ENCODE measurements at regions not wholly inside any gene's neighbourhood (a gene's known extent, or its start where the extent isn't known, plus 50 kb on each side); places are given as distances from the start of the nearest gene placed in this dataset.

DNA sequence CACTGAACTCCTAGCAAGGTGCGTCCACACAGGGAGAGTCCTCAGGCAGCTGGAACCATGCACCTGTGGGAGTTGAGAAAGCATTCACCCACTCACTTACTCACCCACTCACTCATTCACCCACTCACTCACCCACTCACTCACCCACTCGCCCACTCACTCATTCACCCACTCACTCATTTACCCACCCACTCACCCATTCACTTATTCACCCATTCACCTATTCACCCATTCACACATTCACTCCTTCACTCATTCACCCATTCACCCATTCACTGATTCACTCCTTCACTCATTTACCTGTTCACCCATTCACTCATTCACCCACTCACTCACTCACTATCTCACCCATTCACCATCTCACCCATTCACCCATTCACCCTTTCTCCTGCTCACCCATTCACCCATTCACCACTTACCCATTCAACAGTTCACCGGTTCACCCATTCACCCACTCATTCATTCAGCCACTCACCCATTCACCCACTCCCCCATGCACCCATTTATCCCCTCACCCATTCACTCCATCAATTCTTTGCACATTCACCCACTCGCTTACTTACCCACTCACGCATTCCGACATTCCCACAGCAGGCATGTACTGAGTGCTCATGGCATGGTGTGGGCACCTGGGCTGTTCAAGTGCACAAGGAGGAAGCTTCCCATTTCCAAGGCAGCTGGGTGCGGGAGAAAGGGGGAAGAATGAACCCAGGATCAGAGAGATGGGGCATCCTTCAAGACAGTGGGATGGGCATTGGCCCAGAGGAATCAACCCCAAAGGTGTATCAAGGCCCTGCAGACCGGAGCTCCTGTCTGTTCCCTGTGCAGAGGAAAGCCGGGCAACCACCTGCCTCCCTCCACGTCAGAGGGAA, 135.2 kb upstream of the C14orf180 start:
- DNase-seq = no peak

DNA sequence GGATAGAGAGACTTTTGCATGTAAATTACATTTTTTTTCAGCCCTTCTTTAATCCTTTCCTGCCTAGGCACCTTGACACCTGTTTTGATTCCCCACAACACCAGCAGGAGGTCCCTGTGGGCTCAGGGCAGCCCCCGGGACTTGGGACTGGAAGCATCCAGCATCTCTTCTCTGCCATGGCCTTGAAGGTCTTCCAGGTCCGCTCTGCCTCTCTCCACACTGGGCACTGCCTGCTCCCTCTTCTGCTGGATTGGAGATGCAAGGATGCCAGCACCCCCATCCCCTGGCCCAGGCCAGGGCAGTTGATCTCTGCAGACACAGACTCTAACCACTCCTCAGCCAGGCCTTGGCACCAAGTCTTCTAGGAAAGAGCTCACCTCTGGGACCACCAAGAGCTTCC, 134.5 kb upstream of the C14orf180 start:
- no peak for DNase-seq

DNA sequence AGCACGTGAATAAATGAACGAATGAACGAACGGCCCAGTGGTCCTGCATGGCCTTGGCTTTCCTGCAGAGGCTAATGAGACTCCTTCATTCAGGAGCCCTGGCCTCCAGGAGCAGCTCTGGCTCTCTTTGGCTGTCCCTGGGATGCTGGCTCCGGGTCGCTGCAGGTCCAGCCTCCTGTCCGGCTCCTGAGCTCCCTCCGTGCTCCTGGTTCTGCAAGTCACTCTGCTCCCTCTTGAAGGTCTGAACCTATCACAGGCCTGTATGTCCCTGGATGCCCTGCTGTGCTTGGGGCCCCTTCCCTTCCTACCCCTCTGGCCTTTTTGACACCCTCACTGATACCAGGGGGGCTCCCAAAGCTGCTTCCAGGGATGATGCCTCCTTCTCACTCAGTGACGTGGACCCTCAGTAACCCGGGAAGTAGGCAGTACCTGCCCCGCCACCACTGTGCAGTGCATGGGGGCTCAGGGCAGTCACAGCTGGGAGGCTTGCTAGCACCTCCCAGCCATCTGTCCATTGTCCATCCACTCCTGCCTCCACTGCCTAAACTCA, 133.7 kb upstream of the C14orf180 start:
- no peak for DNase-seq

DNA sequence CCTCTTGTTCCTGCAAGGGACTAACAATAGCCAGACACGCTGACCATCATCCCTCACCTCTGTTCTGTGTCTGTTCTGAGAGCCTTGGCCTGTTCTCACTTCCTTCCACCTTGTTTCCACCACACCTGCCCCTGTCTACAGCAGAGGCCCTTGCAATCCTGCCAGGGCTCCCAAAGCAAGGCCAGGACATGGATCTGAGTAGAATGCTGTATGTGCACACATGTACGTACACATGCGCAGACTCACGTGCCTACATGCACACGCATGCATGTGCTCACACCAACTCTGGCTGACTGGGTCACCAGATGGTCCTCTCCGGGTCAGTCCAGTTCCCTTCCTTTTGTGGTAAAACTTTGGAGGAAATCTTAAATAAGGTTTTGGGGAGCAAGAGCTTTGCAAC, 133.0 kb upstream of the C14orf180 start:
- no peak for DNase-seq

DNA sequence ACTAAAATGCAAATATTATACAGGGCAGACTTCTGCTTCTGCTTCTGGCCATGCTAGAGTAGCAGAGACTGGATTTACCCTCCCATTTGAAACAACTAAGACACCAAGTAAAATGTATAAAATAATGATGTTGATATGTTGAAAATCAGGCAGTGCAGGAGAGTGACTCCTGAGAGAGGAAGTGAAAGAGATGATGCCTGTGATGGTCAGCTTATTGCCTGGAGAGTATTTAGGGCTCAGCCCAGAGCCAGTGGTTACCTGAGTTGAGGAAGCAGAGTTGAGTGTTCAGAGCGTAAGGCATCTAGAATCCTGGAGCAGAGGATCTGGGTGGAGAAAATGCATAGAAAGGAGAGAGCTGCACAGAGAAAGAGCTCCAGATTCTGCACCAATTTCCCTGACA, 131.8 kb upstream of the C14orf180 start:
- no peak for DNase-seq

DNA sequence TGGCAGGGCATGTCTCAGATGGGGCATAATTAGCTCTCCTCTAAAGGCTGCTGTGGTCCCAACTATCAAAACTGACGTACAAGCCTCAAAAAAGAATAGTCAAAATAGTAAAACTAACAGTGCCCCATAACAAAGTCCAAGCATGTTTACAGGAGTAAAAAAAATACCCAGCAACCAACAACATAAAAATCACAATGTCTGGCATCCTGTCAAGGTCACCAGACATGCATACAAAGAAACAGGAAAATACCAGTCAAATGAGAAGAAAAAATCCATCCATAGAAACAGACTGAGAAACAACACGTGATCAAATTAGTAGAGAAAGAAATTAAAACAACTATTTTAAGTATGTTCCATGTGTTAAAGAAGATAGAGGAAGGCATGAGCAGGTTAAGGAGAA, 131.2 kb upstream of the C14orf180 start:
- DNase-seq = no peak

DNA sequence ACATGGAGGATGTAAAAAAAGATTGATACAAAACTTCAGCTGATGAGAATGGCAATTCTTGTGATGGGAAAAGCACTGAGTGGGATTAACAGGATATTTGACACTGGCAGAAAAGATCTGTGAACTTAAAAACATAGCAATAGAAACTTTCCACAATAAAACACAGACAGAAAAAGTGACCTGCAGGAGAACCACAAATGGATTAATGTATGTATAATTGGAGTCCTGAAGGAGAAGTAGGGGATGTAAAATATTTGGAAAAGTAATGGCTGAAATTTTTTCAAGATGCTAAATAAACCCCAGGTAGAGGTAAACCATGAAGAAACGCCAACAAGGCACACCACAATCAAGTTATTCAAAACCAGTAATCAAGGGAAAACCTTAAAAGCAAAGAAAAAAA, 130.8 kb upstream of the C14orf180 start:
- DNase-seq = no peak

DNA sequence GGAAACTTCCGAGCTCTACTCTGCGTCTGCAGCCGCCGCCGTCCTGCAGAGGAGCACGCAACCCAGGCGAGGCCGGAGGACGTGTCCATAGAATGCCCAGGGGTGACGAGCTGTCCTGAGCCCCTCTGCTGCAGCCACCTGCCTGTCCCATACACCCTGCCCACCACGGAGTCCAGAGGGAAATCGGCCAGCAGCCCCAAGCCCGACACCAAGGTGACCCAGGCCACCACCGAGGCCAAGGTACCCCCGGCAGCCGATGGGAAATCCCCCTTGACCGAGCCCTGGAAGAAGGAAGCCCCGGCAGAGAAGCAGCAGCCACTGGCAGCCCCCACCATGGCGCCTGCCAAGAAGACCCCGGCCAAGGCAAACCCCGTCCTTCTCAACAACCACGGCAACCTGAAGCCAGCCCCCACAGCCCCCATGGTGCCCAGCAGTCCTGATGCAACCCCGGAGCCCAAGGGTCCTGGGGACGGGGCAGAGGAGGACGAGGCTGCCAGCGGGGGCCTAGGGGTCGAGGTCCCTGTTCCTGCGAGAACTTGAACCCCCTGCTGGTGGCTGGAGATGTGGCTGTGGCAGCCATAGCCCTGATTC, 128.7 kb upstream of the C14orf180 start:
- DNase-seq = no peak

DNA sequence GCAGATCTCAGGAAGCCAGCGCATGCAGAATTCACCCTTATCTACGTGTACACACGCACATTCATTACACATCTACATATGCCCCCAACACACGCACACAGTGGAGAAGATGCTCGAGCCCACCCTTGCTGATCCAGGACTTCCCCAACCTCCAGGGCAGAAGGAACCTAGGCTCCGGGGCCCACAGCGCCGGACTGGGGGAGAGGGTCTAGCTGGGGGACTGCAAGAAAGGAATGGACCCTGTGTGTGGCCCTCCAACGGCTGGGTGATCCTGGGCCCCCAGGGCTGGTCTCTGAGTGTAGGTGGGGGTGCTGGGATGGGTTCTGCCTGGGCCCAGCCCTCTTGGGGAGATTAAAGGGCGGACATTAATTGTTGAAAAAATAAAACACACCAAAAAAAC, 128.1 kb upstream of the C14orf180 start:
- DNase-seq = no peak

DNA sequence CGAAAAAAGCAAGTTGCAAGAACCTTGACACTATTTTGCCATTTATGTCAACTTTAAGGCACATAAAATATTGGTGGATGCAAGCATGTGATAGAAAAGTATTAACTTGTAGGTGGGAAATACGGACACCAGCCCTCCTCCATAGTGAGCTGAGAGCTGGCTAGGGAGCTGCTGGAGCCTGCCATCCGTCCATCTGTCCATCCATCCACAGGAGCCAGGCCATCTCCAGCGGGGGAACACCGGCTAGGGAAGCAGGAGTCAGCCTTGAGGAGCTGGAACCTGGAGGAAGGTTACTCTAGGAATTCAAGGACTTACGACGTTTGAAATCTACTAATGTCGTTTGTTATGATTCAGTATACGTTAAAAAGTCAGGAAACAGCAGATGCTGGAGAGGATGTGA, 120.7 kb upstream of the C14orf180 start:
- no peak for DNase-seq

DNA sequence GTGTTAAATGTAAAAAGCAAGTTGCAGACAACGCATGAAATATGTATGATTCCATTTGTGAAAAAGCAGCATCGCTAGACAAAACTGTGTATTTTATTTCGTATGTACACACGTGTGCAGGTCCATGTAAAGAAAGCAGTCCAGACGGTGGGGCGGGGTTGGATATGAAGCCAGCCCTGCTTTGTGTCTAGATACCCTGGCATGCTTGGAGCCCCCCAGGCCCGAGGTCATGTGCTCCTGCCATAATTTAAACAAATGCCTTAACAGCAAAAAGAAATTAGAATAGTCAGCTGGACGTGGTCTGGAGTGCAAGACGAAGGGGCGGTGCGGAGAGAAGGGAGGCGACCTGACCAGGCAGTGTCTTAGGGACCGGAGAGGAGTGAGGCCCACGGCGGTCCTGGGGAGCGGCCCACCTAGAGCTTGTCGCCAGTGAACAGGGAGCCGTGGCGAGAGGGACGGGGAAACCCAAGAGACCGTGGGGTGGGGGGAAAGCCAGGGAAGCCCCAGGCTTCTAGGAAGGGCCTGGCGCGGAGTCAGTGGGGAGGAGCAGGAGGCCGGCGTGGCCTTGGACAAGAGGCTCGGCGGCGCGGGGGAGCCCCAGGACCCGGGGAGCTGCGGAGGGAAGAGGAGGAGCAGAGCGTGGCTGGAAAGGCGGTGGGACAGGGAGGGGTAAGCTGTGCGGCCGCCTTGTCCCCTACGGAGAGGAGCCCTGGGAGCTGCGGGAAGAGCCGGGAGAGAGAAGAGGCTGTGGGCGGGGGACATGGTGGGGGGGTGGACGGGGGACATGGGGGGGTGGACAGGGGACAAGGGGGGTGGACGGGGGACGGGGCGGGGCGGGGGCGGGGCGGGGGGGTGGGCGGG, 118.5 kb upstream of the C14orf180 start:
- no peak for DNase-seq

DNA sequence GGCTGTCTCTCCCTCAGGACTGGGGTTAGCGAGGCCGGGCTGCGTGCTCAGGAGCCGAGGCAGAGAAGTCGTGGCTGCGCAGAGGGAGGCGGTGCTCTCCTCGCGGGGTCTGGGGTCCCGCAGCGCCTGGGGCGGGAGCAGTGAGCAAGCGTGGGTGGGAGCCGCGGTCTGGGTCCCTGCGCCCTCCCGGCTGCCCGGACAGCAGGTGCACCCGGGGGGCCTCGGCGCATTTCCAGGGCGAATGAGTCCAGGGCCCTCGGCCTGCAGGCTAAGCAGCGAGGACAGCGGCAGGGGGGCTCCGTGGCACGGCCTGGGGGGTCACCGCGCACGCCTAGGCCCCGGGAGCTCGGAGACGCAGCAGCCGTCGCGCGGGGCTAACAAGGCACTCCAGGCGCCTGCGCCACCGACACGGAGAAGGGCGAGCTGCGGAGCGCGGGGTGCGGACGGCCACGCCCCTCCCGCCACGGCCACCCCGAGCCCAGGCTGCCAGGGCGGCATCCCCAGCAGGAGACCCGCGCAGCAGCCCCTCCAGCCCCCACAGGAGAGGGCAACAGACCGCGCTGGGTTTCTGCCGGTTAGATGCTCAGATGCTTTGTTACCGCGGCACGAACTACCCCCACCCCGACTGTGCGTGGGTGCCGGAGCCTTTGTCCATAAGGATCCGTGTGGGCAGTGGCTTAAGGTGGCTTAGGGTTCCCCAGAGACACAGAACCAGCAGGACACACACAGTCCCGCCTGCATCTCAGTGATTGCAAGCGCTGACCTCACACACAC, 117.7 kb upstream of the C14orf180 start:
- DNase-seq = no peak

DNA sequence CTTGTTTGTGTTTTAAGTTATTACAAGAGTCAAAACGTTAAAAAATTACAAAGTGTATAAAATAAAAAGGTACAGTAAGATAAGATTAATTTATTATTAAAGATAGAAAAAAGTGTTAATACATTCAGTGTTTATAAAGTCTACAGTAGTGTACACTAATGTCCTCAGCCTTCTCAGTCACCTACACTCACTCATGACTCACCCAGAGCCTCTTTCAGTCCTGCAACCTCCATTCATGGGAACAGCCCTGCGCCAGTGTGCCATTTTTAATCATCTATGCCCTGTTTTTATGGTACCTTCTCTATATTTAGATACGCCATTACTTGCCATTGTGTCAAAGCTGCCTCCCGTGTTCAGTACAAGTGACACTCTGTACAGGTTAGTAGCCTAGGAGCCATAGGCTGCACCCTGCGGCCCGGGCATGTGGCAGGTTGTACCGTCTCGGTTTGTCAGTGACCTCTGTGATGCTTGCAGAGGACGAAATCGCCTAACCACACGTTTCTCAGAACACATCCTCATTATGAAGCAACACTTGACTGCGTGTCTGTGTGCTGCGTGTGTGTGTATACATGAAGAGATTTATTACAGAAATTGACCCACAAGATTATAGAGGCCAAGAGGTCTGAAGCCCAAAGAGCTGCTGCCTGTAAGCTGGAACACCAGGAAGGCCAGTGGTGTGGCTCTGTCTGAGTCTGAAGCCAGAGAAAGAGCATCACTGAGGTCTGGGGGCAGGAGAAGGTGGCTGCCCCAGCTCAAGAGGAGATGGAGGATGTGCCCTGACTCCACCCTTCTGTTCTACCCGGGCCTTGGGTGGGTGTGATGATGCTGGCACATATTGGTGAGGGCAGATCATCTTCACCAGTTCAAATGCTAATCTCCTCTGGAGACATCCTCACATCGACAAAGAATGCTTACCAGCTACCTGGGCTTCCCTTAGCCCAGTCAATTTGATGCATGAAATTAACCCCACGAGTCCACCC, 116.6 kb upstream of the C14orf180 start:
- no peak for DNase-seq

DNA sequence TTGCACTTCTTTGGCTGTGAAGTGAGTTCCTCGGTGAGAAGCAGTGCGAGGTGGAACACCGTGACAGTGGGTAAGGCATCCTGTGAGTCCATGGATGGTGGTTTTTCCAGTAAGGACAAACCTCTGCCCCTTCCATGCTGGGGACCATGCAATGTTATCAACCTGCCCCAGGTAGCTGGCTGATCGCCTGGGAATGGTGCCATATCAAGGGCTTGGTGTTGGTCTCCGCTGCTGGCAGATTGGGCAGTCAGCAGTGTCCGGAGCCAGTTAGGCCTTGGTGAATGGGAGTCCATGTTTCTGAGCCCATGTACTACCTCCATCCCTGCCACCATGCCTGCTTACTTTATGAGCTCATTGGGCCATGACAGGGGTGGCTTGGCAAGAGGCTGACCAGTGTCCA, 114.7 kb upstream of the C14orf180 start:
- no peak for DNase-seq

DNA sequence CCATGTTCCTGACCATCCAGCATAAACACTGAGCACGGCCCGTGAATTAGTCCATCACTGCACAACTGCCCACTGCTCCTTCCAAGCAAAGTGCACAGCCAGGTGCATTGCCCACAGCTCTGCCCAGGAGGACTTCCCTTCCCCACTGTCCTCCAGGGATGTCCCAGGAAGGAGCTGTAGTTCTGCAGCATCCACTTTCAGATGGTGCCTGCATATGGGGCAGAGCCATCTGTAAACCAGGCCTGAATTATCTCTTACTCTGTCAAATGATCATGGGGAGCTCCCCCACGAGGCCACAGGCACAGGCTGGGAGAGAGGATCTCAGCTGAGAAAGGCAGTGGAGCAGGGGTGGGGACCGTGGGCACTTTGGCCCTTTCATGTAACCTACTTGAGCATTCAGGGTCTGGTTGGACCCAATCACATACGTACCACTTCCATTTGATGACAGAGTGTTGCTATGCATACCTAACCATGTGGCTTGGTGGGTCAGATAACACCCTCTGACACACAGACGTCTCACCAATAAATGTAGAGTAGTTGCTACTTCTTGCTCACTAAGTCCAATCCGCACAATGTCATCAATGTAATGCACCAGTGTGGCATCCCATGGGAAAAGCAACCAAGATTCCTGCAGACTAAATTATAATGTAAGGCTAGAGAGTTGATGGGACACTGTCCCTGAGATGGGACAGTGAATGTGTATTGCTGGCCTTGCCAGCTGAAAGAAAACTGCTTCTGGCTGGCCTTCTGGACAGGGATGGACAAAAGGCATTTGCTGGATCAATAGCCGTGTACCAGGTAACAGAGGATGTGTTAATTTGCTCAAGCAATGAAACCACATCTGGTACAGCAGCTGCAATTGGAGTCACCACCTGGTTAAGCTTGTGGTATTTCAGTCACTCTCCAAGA, 113.8 kb upstream of the C14orf180 start:
- DNase-seq = no peak

DNA sequence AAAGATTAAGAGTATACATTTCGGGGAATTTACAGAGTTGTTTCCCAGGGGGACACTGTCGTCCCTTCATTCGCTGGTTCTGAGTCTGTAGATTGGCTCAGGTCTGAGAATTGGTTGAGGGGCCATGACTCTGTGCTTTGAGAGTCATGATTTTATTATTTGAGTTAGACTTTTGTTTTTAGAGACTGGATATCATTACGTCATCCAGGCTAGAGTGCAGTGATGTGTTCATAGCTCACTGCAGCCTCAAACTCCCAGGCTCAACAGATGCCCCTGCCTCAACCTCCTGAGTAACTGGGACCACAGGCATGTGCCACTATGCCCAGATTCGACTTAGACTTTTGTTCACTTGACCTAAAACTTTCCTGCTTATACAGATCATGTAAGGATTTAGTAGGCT, 112.3 kb upstream of the C14orf180 start:
- DNase-seq = no peak

DNA sequence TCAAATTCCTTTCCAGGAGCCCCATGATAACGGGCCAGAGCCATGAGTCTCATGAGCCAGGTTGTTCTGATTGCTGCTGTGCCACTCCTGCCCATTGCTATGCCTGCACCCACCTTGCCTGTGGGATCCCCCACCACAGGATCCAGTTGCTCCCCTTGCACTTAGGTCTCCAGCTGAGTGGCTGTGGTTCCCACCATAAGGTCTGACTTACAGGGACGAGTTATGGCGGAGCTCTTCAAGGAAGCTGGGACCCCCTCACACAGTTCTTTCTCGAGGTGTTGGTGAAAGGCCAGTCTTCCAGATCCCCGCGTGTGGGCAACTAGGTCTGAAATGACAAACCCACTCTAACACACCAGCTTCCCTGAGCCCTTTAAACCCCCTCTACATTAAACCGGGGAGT, 111.9 kb upstream of the C14orf180 start:
- DNase-seq = no peak

DNA sequence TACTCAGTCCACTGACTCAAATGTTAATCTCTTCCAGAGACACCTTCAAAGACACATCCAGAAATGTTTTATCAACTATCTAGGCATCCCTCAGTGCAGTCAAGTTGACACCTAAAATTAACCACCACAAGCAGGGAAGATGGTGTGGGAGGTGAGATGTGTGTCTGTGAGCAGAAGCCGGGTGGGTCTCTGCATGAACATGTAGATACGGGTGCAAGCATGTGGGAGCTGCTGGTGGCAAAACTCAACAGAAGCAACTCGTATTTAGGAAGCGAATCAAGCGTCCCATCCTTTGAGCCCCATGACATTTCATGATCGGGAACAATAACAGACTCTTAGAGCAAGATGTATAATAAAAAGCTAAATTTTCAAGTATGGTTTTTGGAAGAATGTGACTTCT, 110.0 kb upstream of the C14orf180 start:
- DNase-seq = no peak

DNA sequence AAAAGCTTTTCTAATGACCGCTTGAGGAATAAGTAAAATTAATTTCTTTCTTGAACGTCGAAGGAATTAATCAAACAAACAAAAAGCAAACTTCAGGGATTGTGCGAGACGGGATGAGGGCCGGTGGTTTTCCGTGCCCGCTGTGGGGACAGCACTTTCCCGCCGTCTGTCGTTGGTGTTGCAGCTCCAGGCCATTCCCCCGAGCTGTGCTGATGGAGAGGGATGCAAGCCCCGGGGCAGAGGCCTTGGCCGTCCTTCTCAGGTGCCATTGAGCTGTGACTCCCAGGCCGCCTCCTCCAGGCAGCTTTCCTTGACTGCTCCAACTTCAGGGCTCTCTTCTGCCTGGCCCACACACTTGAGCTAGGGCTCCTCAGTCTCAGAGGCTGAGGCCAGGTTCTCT, 109.0 kb upstream of the C14orf180 start:
- no peak for DNase-seq

DNA sequence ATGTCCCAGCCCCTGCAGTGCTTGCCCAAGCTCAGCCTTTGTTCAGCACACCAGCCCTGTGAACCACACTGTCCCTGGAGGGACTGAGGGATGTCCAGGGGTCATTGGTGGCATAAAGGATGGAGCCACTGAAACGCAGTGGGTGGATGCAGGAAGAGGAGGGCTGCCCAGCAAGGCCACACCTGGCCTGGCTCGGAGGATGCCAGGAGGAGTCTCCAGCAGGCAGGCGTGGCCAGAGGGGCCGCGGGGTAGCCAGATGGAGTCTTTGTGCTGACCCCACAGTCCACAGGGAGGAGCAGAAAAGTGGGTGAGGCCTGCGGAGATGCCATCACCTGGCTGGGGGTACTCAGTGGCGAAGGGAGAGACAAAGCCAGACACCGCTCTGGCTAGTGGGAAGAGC, 108.5 kb upstream of the C14orf180 start:
- no peak for DNase-seq

Data from activated naive CD4-positive, alpha-beta T cell treated with Interleukin-2 at 50 U/mL for 16 hours (primary cell).